HG03558 (cell line): ENCODE measurements at regions not wholly inside any gene's neighbourhood (a gene's known extent, or its start where the extent isn't known, plus 50 kb on each side); places are given as distances from the start of the nearest gene placed in this dataset.

ENCODE experiments used
- ATAC-seq: cut with Tn5 transposase; IDR thresholded peaks from one replicate; pipeline ENCODE4 v1.9.1; 2021; ENCODE audit warnings: moderate number of reproducible peaks; ENCODE audit not compliant: unreplicated experiment; ENCODE audit errors: extremely low read depth

DNA sequence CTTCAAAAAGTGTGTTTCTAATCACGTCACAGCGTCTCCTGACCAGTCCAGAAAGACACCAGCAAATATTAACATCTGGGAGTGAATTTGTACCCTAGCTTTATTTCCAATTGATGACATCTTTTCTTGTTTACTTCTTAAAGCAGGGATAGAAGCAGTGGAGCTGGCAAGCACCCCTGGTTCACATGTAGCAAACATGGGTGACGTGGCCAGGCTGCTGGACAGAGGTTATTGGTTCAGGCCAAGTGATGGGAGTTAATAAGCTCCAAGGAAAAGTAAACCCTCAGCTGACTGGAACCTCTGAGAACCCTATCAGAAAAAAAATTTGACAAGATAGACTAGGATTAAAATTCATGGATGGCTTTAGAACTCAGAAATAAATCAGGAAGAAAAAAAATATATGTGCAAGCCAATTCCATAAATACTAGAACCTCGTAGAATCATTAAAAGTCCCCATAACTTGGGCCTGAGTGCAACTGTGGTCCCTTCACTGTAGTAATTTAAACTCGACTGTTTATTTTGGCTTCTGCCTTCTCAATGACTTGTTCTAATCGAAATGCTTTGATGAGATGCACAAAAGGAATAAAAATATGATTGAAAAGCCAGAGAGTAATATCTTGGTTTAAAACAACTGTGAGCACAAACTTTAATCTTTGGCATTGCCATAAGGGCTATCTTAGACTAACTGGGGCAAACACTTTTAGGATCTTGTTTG is 121.5 kb upstream of the CTAGE1 start:
- ATAC-seq: no peak

GRCh38 chr18:22541232-22541631 is 123.5 kb upstream of the CTAGE1 start:
- ATAC-seq: no peak

DNA sequence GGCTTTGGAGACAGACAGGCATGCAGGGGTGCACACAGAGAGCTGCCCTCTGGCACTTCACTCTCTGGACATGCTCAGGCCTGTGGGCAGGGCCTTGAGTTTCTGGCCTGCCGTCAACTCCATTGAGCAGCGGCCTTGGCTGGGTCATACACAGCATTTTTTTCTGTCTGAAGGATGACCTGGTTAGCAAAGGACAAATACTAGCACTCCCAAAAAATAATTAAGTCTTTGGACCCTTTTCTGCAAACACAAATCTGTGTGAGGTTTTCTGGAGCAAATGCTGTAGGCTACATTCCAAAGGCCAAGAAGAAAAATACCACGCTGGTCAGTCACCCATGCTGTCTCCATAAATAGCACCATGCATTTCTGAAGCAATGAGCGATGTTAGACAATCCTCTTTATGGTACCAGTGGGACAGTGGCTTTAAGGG is 124.7 kb upstream of the CTAGE1 start:
- no peak for ATAC-seq

- ATAC-seq: no peak
Observed at GRCh38 chr18:22543769-22544168, 126.1 kb upstream of the CTAGE1 start.

DNA sequence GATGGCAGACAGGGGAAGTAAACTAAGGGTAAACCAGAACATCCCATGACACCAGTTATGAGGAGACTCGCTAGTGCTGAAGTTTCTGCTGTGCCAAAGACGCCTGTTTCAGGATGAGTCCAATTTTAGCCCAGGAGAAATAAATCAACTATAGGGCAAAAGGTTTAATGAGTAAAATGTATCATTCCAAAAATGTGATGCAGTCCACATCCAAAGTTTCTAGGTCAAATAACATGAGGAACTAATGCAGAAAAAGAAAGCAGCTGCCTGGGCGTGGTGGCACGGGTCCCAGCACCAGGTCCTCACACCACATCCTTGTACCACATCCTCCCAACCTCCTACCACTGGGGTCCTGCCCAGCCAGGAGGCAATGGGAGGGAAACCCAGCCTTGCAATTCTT is 126.9 kb upstream of the CTAGE1 start:
- ATAC-seq: no peak

DNA sequence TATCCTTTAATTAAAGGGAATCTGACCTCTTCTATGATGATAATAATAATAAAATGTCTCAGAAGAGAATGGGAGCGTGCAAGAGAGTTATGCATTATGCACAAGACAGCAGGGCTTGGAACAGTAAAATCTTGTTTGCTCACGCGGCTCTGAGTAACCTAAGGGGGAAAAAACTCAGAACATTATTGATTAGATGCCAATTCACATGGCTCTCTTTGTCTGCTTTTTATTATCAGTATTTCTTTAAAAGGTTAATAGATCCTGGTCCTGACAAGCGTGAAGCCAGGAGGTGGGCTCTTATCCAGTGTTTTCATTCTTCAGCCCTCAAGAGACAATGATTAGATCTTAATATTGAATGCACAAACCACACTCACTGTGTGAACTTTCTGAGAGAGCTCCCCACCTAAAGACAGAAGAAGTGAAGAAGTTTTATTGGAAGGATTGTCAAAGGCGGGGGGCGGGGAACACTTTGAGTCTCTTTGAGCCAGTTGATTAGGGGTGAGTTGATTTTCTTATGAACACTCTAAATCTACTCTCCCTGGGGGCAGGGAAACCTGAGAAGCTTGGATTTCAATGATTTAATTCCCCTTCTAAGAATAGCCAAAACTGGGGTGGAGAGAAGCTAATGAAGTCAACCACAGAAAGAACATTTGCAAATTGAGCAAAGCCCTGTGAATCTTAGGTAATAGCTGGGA is 127.5 kb upstream of the CTAGE1 start:
- ATAC-seq: no peak

GRCh38 chr18:22546905-22547570 is 129.3 kb upstream of the CTAGE1 start:
- no peak for ATAC-seq

DNA sequence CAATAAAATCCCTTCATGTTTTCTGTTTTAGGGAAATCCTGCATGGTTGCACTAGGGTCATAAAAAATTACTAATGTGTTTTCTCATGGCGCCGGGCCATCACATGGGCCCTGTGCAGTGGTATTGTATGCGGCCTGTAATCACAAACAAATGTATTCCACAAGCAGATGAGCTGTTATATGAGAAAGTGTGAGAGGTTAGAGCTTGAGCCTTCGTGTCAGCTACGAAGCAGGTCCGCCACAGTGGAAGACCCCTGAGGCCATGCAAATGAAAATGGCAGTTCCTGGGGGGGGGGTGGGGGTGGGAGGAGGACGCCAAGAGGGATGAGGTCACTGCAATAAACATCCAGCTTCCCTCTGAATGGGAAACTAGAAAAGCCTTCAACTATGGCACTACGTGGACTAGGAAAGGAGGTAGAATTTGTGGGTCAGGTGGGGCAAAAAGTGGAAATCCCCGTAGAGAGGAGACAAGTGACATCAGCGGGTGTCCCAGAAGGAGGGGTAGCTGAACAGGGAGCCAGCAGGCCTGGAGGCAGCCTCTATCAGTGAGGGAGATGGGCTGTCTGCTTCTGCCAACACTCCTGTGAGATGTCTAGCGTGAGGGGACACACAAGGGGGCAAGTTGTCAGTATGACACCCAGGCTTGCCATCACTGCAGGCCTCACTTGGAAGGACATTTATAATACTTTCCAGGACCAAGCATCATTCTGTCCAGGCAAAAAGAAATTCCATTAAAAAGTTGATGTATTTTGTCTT is 130.3 kb upstream of the CTAGE1 start:
- no peak for ATAC-seq

GRCh38 chr18:22549260-22549937 is 131.7 kb upstream of the CTAGE1 start:
- ATAC-seq: no peak

DNA sequence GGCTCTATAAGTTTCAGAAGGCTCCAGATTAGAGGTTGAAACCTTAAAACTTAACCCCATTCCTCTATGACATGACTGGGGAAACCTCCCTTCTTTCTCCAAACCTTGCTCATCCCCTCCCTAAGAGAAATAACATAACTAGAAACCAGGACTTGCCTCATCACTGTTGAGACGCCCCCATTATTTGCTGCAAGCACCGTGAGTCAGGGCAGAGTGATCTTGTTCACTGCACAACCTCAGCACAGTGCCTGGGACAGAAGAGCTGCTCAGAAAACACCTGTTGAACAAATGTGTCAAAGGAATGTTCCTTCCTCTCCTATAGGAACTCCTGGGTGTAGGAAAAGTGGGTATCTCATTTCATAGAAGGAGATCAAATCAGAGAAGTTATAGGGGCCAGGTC is 132.7 kb upstream of the CTAGE1 start:
- ATAC-seq: no peak

DNA sequence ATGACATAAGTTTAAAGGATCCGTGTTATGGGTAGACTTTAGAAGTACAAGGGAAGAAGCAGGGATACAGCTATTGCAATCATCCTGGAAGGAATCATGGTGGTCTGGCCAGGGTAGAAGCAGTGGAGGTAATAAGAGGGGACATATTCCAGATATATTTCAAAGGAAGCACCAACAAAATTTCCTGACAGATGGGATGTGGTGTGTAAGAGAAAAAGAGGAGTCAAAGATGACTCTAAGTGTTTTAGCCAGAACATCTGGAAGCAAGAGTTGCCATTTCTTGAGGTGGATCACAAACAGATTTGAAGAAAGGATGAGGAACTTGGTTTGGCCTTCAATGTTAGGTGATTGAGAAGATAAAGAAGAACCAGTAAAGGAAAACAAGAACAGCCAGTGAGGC is 133.1 kb upstream of the CTAGE1 start:
- ATAC-seq: no peak

- ATAC-seq: no peak
Observed at GRCh38 chr18:22551536-22552151, 133.9 kb upstream of the CTAGE1 start.

- ATAC-seq: no peak
Observed at GRCh38 chr18:22552254-22552653, 134.5 kb upstream of the CTAGE1 start.

DNA sequence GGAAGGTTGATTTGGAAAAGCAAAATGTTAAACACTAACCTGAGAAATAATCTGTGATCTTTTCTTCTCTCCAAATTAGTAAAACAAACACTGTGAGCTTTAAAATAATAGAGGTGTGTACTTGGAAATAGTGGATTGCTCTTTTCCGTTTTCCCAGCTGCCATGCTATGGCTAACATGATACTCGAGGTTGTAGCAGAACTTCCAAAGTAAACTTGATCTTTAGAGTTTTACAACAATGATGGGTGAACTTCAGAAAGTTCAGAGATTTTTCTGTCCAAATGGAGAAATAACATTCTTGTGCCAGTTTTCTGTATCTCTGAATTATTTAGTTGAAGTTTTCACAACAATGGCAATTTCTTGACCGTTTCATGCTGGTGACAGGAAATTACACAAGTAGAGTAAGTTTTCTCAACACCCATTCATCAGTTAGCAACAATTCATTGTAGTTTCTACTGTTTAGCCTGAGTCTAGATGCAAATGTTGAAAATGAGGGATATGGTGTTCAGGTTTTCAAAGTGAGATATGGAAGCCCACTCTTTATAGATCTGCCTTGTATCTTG is 135.3 kb upstream of the CTAGE1 start:
- ATAC-seq: no peak

GRCh38 chr18:22556222-22557167 is 138.8 kb upstream of the CTAGE1 start:
- ATAC-seq: no peak

DNA sequence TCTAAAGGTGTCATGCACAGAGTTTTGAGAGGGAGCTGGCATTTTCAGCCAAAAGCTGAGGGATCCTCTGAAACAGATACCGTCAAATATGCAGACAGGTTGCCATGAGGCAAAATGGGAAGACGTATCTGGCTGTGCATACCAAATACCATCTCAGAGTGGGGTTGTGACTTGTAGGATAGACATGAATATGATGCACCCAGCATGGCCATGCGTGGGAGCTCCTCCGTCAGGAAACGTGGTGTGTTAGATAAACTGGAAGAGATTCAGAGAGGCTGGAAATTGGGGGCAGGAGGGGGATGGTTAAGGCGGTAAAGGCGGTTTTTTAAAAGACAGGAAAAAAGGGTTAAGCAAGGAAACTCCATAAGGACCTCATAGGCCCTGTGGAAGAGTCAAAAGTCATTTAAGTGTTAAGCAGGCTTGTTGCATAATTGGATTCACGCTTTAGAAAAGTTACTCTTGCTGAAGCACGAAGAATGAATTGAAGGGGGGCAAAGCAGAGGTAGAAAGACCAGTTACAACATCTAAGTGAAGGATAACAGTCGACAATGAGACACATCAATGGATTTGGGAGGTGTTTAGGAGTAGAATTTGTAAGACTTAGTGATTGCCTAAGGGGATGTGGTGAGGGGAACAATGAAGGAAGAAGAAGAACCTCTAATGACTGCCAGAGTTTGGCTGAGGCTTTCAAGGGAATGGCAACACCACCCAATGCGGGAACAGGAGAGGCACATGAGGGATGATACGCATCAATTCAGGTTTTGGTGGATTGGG is 139.6 kb upstream of the CTAGE1 start:
- no peak for ATAC-seq

GRCh38 chr18:22558945-22559385 is 141.2 kb upstream of the CTAGE1 start:
- no peak for ATAC-seq
